GM12878 (cell line): ENCODE measurements at regions not wholly inside any gene's neighbourhood (a gene's known extent, or its start where the extent isn't known, plus 50 kb on each side); places are given as distances from the start of the nearest gene placed in this dataset.

Experiments
- ATAC-seq: fragments of 200-7000 bp; cut with Tn5 transposase; 3 replicates; pipeline ENCODE4 v1.9.1; 2020; ENCODE audit warnings: mild to moderate bottlenecking, moderate library complexity
- BruUV-seq: library from RNA; stranded (reverse); fragments of 400-500 nt; replicated peaks from 2 replicates; lab custom pipeline; 2021; lab: Mats Ljungman, UMichigan
- CTCF ChIA-PET: fragments of 300-600 bp; sonication (Branson Sonifier 250); formaldehyde crosslinking; extraction: SDS; loops from one replicate; lab custom pipeline; 2021; ENCODE audit warnings: inconsistent platforms; lab: Yijun Ruan, JAX
- POLR2A ChIA-PET: fragments of 350-600 bp; formaldehyde crosslinking; extraction: SDS; loops from one replicate; lab custom pipeline; 2021; ENCODE audit warnings: inconsistent platforms; lab: Charles Lee
- RAD21 ChIA-PET: fragments of 300-600 bp; sonication (Branson Sonifier 250); formaldehyde crosslinking; loops from one replicate; lab custom pipeline; 2023; ENCODE audit warnings: antibody characterized with exemption; ENCODE audit not compliant: unreplicated experiment; lab: Charles Lee
- SMC1A ChIA-PET: fragments of 300-600 bp; sonication (Branson Sonifier 250); formaldehyde crosslinking; loops from one replicate; lab custom pipeline; 2023; ENCODE audit not compliant: unreplicated experiment, uncharacterized antibody; lab: Charles Lee
- DNase-seq: peaks from one replicate; pipeline ENCODE4 v3.0.0-alpha.2; 2011; ENCODE audit warnings: low read depth, low spot score
- FAIRE-seq: peaks from 3 replicates; lab custom pipeline; 2011; peaks lifted over from hg19 to GRCh38; lab: Jason Lieb, UNC
- H2AFZ ChIP-seq: 2 replicates; pipeline ENCODE4 v1.6.0; 2011; ENCODE audit warnings: low read depth, low read length, control low read depth; ENCODE audit not compliant: control insufficient read depth
- H3K27ac ChIP-seq: 2 replicates; pipeline ENCODE4 v1.5.1; 2011; ENCODE audit warnings: control low read depth; ENCODE audit not compliant: control insufficient read depth, insufficient read depth
- H3K27me3 ChIP-seq, 2 experiments: replicated peaks in 1 of 2; 2 replicates each; pipeline versions ENCODE4 v1.6.0 to v1.6.1; 2011; ENCODE audit warnings: low read length in 1 of 2; ENCODE audit not compliant: control insufficient read depth in 2 of 2, insufficient read depth in 2 of 2
- H3K36me3 ChIP-seq, 2 experiments: 2 replicates each; pipeline ENCODE4 v1.5.1; 2011; ENCODE audit warnings: low read length in 1 of 2; ENCODE audit not compliant: control insufficient read depth in 2 of 2, insufficient read depth in 2 of 2
- H3K4me1 ChIP-seq: 2 replicates; pipeline ENCODE4 v1.6.1; 2011; ENCODE audit warnings: mild to moderate bottlenecking, low read length, moderate library complexity, mixed read lengths; ENCODE audit not compliant: control insufficient read depth, insufficient read depth
- H3K4me2 ChIP-seq: 2 replicates; pipeline ENCODE4 v1.6.0; 2011; ENCODE audit warnings: control low read depth; ENCODE audit not compliant: control insufficient read depth, insufficient read depth
- H3K4me3 ChIP-seq: fragments of 200-600 bp; sonication (generic); 2 replicates; pipeline ENCODE4 v1.5.1; 2016
- H3K79me2 ChIP-seq: 2 replicates; pipeline ENCODE4 v1.6.0; 2011; ENCODE audit warnings: low read length; ENCODE audit not compliant: control insufficient read depth, insufficient read depth
- H3K9ac ChIP-seq: 2 replicates; pipeline ENCODE4 v1.8.0; 2011; ENCODE audit warnings: low read length, control low read depth, mixed read lengths; ENCODE audit not compliant: control insufficient read depth, insufficient read depth
- H3K9me3 ChIP-seq: replicated peaks from 3 replicates; pipeline ENCODE4 v1.5.1; 2011; ENCODE audit warnings: mild to moderate bottlenecking, low read length; ENCODE audit not compliant: control insufficient read depth, insufficient read depth
- H4K20me1 ChIP-seq: 2 replicates; pipeline ENCODE4 v1.6.0; 2011; ENCODE audit not compliant: control insufficient read depth, insufficient read depth
- FOXM1 ChIP-seq: IDR thresholded peaks from 2 replicates; pipeline ENCODE4 v1.6.1; 2012; ENCODE audit warnings: low read depth, mild to moderate bottlenecking, inconsistent platforms, low read length, moderate library complexity
- GABPA ChIP-seq: IDR thresholded peaks from 2 replicates; pipeline ENCODE4 v1.6.1; 2014; ENCODE audit warnings: antibody characterized with exemption, low read depth, mild to moderate bottlenecking, inconsistent platforms
- LARP7 ChIP-seq: fragments of 450-650 bp; IDR thresholded peaks from 2 replicates; pipeline ENCODE4 v1.6.1; 2017; ENCODE audit warnings: mild to moderate bottlenecking
- MEF2A ChIP-seq: IDR thresholded peaks from 2 replicates; pipeline ENCODE4 v1.6.1; 2011; ENCODE audit warnings: low read depth, mild to moderate bottlenecking, low read length, moderate library complexity; ENCODE audit not compliant: insufficient read depth
- NRF1 ChIP-seq: conservative IDR thresholded peaks from 2 replicates; pipeline ENCODE4 v1.6.1; 2011; ENCODE audit warnings: mild to moderate bottlenecking, low read depth, low read length, improper control_type of control experiment
- POLR2AphosphoS2 ChIP-seq: IDR thresholded peaks from 2 replicates; pipeline ENCODE4 v1.6.1; 2011; ENCODE audit warnings: low read depth, mild to moderate bottlenecking, low read length, improper control_type of control experiment, moderate library complexity
- POU2F2 ChIP-seq: IDR thresholded peaks from 3 replicates; pipeline ENCODE4 v1.6.1; 2011; ENCODE audit warnings: low read depth, mild to moderate bottlenecking, low read length, borderline replicate concordance
- RAD51 ChIP-seq: fragments of 450-650 bp; IDR thresholded peaks from 2 replicates; pipeline ENCODE4 v1.6.1; 2016; ENCODE audit warnings: moderate library complexity, mild to moderate bottlenecking, inconsistent platforms
- RELB ChIP-seq: fragments of 450-650 bp; IDR thresholded peaks from 2 replicates; pipeline ENCODE4 v1.6.1; 2017; ENCODE audit warnings: low read depth, mild to moderate bottlenecking, moderate library complexity
- SMC3 ChIP-seq: IDR thresholded peaks from 2 replicates; pipeline ENCODE4 v1.6.1; 2011; ENCODE audit warnings: low read length, improper control_type of control experiment, borderline replicate concordance
- SRF ChIP-seq, 2 experiments: IDR thresholded peaks; 2 replicates each; pipeline ENCODE4 v1.6.1; 2011; ENCODE audit warnings: low read depth in 2 of 2, low read length in 2 of 2, mild to moderate bottlenecking in 1 of 2, moderate library complexity in 1 of 2
- STAT1 ChIP-seq: fragments of 450-650 bp; conservative IDR thresholded peaks from 2 replicates; pipeline ENCODE4 v1.6.1; 2014; ENCODE audit warnings: antibody characterized with exemption, mild to moderate bottlenecking
- ZBTB4 ChIP-seq: fragments of 450-650 bp; formaldehyde crosslinking; IDR thresholded peaks from 2 replicates; pipeline ENCODE4 v1.4.0; 2022; ENCODE audit warnings: mild to moderate bottlenecking, moderate library complexity
- ZBTB40 ChIP-seq: fragments of 450-650 bp; IDR thresholded peaks from 2 replicates; pipeline ENCODE4 v1.6.1; 2016; ENCODE audit warnings: mild to moderate bottlenecking, moderate library complexity, borderline replicate concordance
- ZNF207 ChIP-seq: fragments of 450-650 bp; IDR thresholded peaks from 2 replicates; pipeline ENCODE4 v1.6.1; 2014; ENCODE audit warnings: antibody characterized with exemption, mild to moderate bottlenecking, borderline replicate concordance
- ZNF622 ChIP-seq: fragments of 450-650 bp; IDR thresholded peaks from 2 replicates; pipeline ENCODE4 v1.6.1; 2017; ENCODE audit warnings: mild to moderate bottlenecking, inconsistent platforms
- WGBS: methylation state at CpG from one replicate; pipeline ENCODE4 v1.1.6; 2016; ENCODE audit warnings: low lambda C conversion rate; ENCODE audit not compliant: insufficient replicate concordance, insufficient coverage; ENCODE audit errors: missing lambda C conversion rate; 5-methylcytosine and 5-hydroxymethylcytosine counted together
- in situ Hi-C: fragments of 300-500 bp; cut with MboI; formaldehyde crosslinking; loops from 9 replicates; pipeline ENCODE4 v1.14.3; 2018; ENCODE audit warnings: mixed read lengths
- intact Hi-C: fragments of 100-400 bp; cut with micrococcal nuclease; formaldehyde crosslinking; loops from one replicate; pipeline ENCODE4 v1.14.2; 2022; ENCODE audit not compliant: unreplicated experiment

GRCh38 chr2:173467751-173468150, 113.1 kb downstream of the CDCA7 start (continued):
- TF ChIP-seq STAT1 (no peak), SRF (IDR thresholded peaks at IDR 0.05; ENCODE audit: low read depth in 2 of 2, low read length in 2 of 2) (no peak), SMC3 (no peak), GABPA (no peak), FOXM1 (no peak)
- TF ChIP-seq, all 136 proteins: peak for 0

GRCh38 chr2:173468266-173468793, 113.7 kb downstream of the CDCA7 start:
- Histone ChIP-seq H3K4me3 (no peak overlapping the region), H3K27me3 (no peaks in the 10 kb centered on the region; a peak in 1 of 4 replicates), H4K20me1 (no peaks in the 10 kb centered on the region), H2AFZ (no peak overlapping the region), H3K36me3 (no peaks in the 10 kb centered on the region), H3K9ac (no peak overlapping the region), H3K4me2 (no peak overlapping the region), H3K27ac (no peak overlapping the region), H3K79me2 (no peaks in the 10 kb centered on the region), H3K9me3 (no peaks in the 10 kb centered on the region; the same call in 2 of the 3 replicates), H3K4me1 (no peaks in the 10 kb centered on the region)
- no TSS peak for BruUV-seq
- ChIA-PET SMC1A (no interaction called here), CTCF (no interaction called here), POLR2A (no interaction called here), RAD21 (no interaction called here)
- ATAC-seq (no peak), FAIRE-seq (no peak), DNase-seq (no peak)
- intact Hi-C loops = no loop called here
- in situ Hi-C loops = no loop called here
- 37% methylated on average over 3 of the region's 3 CpGs for WGBS
- TF ChIP-seq RAD51 = no peak
- TF ChIP-seq ZBTB4 (CRISPR knock-in tag) = no peak
- TF ChIP-seq POU2F2 = no peak
- TF ChIP-seq ZNF207 = no peak
- TF ChIP-seq POLR2AphosphoS2 = no peak
- no peak for TF ChIP-seq MEF2A
- no peak for TF ChIP-seq NRF1
- no peak for TF ChIP-seq LARP7
- TF ChIP-seq ZBTB40 = no peak
- no peak for TF ChIP-seq RELB
- TF ChIP-seq ZNF622 = no peak
